Mesendoderm (in vitro differentiated cells): ENCODE measurements at regions not wholly inside any gene's neighbourhood (a gene's known extent, or its start where the extent isn't known, plus 50 kb on each side); places are given as distances from the start of the nearest gene placed in this dataset.

ENCODE experiments used
- DNase-seq: peaks from one replicate; pipeline ENCODE4 v3.0.0; 2013
- H2AK5ac ChIP-seq: 2 replicates; pipeline ENCODE4 v1.6.1; 2013; ENCODE audit warnings: low read length, inconsistent platforms
- H2BK120ac ChIP-seq: 2 replicates; pipeline ENCODE4 v1.6.1; 2013; ENCODE audit warnings: low read depth, mild to moderate bottlenecking, low read length, moderate library complexity, mixed read lengths
- H2BK15ac ChIP-seq: replicated peaks from 2 replicates; pipeline ENCODE4 v1.6.1; 2013; ENCODE audit warnings: low read depth, mild to moderate bottlenecking, moderate library complexity
- H2BK5ac ChIP-seq: 2 replicates; pipeline ENCODE4 v1.6.1; 2013; ENCODE audit warnings: low read length, inconsistent platforms
- H3K18ac ChIP-seq: 2 replicates; pipeline ENCODE4 v1.6.1; 2013; ENCODE audit warnings: mild to moderate bottlenecking, low read length, mixed read lengths
- H3K23ac ChIP-seq: one replicate; pipeline ENCODE4 v1.6.1; 2013; ENCODE audit warnings: low read length
- H3K27ac ChIP-seq: 2 replicates; pipeline ENCODE4 v1.5.1; 2013; ENCODE audit warnings: low read depth, mild to moderate bottlenecking, inconsistent platforms, low read length, moderate library complexity
- H3K27me3 ChIP-seq: 2 replicates; pipeline ENCODE4 v1.6.1; 2013; ENCODE audit warnings: low read length, control low read depth, mild to moderate bottlenecking, inconsistent platforms; ENCODE audit not compliant: insufficient read depth, poor library complexity
- H3K36me3 ChIP-seq: 2 replicates; pipeline ENCODE4 v1.6.1; 2013; ENCODE audit warnings: low read length, inconsistent platforms; ENCODE audit not compliant: control insufficient read depth, insufficient read depth
- H3K4ac ChIP-seq: one replicate; pipeline ENCODE4 v1.6.1; 2013; ENCODE audit warnings: low read depth, mild to moderate bottlenecking, low read length, moderate library complexity
- H3K4me1 ChIP-seq: 2 replicates; pipeline ENCODE4 v1.6.1; 2013; ENCODE audit warnings: low read depth, low read length, inconsistent platforms; ENCODE audit not compliant: control insufficient read depth
- H3K4me2 ChIP-seq: 2 replicates; pipeline ENCODE4 v1.6.1; 2013; ENCODE audit warnings: low read length
- H3K4me3 ChIP-seq: 2 replicates; pipeline ENCODE4 v1.5.1; 2013; ENCODE audit warnings: mild to moderate bottlenecking, low read length
- H3K56ac ChIP-seq: one replicate; pipeline ENCODE4 v1.6.1; 2013; ENCODE audit warnings: low read length
- H3K79me1 ChIP-seq: 2 replicates; pipeline ENCODE4 v1.6.1; 2013; ENCODE audit warnings: low read length, inconsistent platforms
- H3K79me2 ChIP-seq: 2 replicates; pipeline ENCODE4 v1.6.1; 2013; ENCODE audit warnings: mild to moderate bottlenecking, low read length; ENCODE audit not compliant: control insufficient read depth, insufficient read depth
- H3K9ac ChIP-seq: 2 replicates; pipeline ENCODE4 v1.6.1; 2013; ENCODE audit warnings: low read length, inconsistent platforms
- H4K5ac ChIP-seq: one replicate; pipeline ENCODE4 v1.6.1; 2013; ENCODE audit warnings: low read length
- H4K8ac ChIP-seq: one replicate; pipeline ENCODE4 v1.6.1; 2013; ENCODE audit warnings: low read depth, mild to moderate bottlenecking, control low read depth, low read length, moderate library complexity
- WGBS: extraction: QIAGEN DNeasy Blood & Tissue Kit; methylation state at CpG from one replicate; pipeline ENCODE4 v1.1.7; 2013; ENCODE audit warnings: low lambda C conversion rate, missing lambda C conversion rate; ENCODE audit not compliant: insufficient coverage; ENCODE audit errors: extremely low coverage; 5-methylcytosine and 5-hydroxymethylcytosine counted together

DNA sequence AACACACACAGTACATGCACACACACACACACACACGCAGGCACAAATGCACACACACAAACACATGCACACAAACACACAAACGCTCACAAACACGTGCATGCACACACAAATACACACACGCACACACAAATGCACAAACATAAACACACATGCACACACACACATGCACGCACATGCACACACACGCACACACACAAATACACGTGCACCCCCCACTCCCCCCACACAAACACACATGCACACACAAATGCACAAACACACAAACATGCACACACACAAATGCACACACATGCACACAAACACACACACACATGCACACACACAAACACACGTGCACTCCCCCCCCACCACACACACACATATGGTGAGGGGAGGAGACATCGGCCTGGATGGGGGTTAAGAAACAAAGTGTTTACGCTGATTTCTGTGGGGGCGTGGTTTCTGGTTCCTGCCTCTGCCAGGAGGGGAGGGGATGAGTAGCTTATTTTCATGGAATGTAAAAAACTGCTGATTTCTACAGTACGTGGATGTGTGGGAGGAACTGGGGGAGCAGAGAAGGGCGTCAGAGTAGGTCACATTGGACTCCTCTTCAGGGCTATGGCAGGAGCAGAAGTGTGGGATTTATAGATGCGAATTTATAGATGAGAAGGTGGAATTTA, 607.2 kb downstream of the QKI start:
- H3K4me3 ChIP-seq = no peak overlapping the region
- DNase-seq = no peak
- no peak overlapping the region for H3K23ac ChIP-seq
- H3K4ac ChIP-seq = no peak overlapping the region
- no peak overlapping the region for H3K27ac ChIP-seq
- no peak overlapping the region for H3K4me2 ChIP-seq
- H2AK5ac ChIP-seq = no peak overlapping the region
- no peak overlapping the region for H4K8ac ChIP-seq
- no peak overlapping the region for H3K9ac ChIP-seq
- H3K27me3 ChIP-seq = no peaks in the 10 kb centered on the region
- no CpG with 5 or more reads among the region's 14 CpGs for WGBS
- H3K79me2 ChIP-seq = no peaks in the 10 kb centered on the region
- no peak overlapping the region for H3K18ac ChIP-seq
- no peak overlapping the region for H4K5ac ChIP-seq
- no peaks in the 10 kb centered on the region for H3K36me3 ChIP-seq
- H3K4me1 ChIP-seq = no peaks in the 10 kb centered on the region
- H2BK15ac ChIP-seq = no peak overlapping the region
- H3K79me1 ChIP-seq = no peaks in the 10 kb centered on the region
- no peak overlapping the region for H2BK120ac ChIP-seq
- H3K56ac ChIP-seq = no peak overlapping the region
- H2BK5ac ChIP-seq = no peak overlapping the region

DNA sequence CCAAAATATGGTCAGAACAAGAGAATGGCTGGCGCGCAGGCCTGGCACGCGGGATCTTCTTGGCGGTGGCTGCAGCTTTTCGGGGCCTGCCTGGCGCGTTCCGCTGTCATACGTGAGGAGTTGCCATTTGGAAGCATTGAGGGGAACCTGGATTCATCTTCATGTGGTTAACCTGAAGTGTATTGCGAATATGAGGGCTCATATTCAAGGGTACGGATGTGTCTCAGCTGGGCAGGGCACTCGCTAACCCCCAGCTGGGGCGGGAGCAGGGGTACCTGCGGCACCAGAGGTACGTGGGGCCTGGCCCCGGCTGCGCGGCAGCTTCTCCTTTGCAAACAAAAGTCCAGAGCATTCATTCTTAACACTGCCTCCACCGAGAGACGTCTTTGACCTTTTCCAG, 605.6 kb downstream of the QKI start:
- H2BK5ac ChIP-seq = no peak overlapping the region
- no peak overlapping the region for H3K4ac ChIP-seq
- H3K4me2 ChIP-seq = no peak overlapping the region
- no peak overlapping the region for H3K56ac ChIP-seq
- no peak overlapping the region for H2AK5ac ChIP-seq
- no peak overlapping the region for H3K18ac ChIP-seq
- H2BK120ac ChIP-seq = no peak overlapping the region
- no peaks in the 10 kb centered on the region for H3K79me2 ChIP-seq
- no peaks in the 10 kb centered on the region for H3K36me3 ChIP-seq
- no peak overlapping the region for H4K8ac ChIP-seq
- H3K23ac ChIP-seq = no peak overlapping the region
- no peak for DNase-seq
- no CpG with 5 or more reads among the region's 21 CpGs for WGBS
- H3K9ac ChIP-seq = no peak overlapping the region
- H3K79me1 ChIP-seq = no peaks in the 10 kb centered on the region
- H3K4me3 ChIP-seq = no peak overlapping the region
- H3K27ac ChIP-seq = no peak overlapping the region
- no peak overlapping the region for H4K5ac ChIP-seq
- H3K27me3 ChIP-seq = no peaks in the 10 kb centered on the region
- no peaks in the 10 kb centered on the region for H3K4me1 ChIP-seq
- no peak overlapping the region for H2BK15ac ChIP-seq

DNA sequence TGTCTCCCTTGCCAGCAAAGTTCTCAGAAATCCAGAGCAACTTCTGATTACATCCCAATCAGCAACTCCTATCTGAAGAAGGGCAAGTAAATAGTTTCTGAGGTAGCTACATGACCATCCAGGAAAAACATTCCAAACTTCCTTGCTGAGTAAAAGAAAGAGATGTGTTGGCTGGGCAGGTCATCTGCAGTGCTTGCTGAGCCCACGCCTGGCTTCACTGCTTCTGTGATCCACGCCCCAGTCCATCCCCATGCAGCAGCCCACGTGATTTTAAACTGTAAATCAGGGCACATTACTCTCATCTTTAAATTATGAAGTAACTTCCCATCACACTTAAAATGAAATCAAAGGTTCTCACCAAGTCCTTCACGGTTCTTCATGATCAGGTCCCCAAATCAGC, 603.6 kb downstream of the QKI start:
- no CpG with 5 or more reads among the region's 4 CpGs for WGBS

DNA sequence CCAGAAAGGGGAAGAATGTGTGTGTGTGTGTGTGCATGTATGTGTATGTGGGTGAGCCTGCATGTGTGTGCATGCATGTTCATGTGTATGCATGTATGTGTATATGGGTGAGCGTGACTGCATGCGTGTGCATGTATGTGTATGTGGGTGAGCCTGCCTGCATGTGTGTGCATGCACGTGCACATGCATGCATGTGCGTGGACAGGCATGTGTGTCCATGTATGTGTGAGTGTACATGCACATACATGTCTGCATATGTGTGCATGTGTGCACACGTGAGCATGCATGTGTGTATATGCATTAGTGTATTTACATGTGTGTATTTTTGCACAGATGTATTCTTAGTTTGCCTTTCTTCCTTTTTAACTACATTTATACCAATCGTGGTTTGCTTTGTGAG, 601.5 kb downstream of the QKI start:
- no peak overlapping the region for H3K4ac ChIP-seq
- no peak overlapping the region for H4K5ac ChIP-seq
- no peaks in the 10 kb centered on the region for H3K4me1 ChIP-seq
- H3K36me3 ChIP-seq = no peaks in the 10 kb centered on the region
- DNase-seq = no peak
- H2BK5ac ChIP-seq = no peak overlapping the region
- no peak overlapping the region for H3K27ac ChIP-seq
- H2BK15ac ChIP-seq = no peak overlapping the region
- no peak overlapping the region for H3K9ac ChIP-seq
- no peaks in the 10 kb centered on the region for H3K79me2 ChIP-seq
- H3K18ac ChIP-seq = no peak overlapping the region
- no peaks in the 10 kb centered on the region for H3K79me1 ChIP-seq
- H3K27me3 ChIP-seq = no peaks in the 10 kb centered on the region
- no peak overlapping the region for H4K8ac ChIP-seq
- H2AK5ac ChIP-seq = no peak overlapping the region
- H3K56ac ChIP-seq = no peak overlapping the region
- no peak overlapping the region for H3K23ac ChIP-seq
- no peak overlapping the region for H2BK120ac ChIP-seq
- no peak overlapping the region for H3K4me3 ChIP-seq
- WGBS = no CpG with 5 or more reads among the region's 6 CpGs
- no peak overlapping the region for H3K4me2 ChIP-seq

More for the DNA sequence above, 603.6 kb downstream of the QKI start:
- Histone ChIP-seq H3K18ac (no peak overlapping the region), H4K8ac (no peak overlapping the region), H3K27me3 (no peaks in the 10 kb centered on the region), H2BK15ac (no peak overlapping the region), H3K9ac (no peak overlapping the region), H3K4me1 (no peaks in the 10 kb centered on the region), H3K4ac (no peak overlapping the region), H3K27ac (no peak overlapping the region), H2AK5ac (no peak overlapping the region), H3K79me2 (no peaks in the 10 kb centered on the region), H3K4me3 (no peak overlapping the region), H2BK5ac (no peak overlapping the region), H3K56ac (no peak overlapping the region), H3K4me2 (no peak overlapping the region), H4K5ac (no peak overlapping the region), H2BK120ac (no peak overlapping the region), H3K36me3 (no peaks in the 10 kb centered on the region), H3K79me1 (no peaks in the 10 kb centered on the region), H3K23ac (no peak overlapping the region)
- no peak for DNase-seq

DNA sequence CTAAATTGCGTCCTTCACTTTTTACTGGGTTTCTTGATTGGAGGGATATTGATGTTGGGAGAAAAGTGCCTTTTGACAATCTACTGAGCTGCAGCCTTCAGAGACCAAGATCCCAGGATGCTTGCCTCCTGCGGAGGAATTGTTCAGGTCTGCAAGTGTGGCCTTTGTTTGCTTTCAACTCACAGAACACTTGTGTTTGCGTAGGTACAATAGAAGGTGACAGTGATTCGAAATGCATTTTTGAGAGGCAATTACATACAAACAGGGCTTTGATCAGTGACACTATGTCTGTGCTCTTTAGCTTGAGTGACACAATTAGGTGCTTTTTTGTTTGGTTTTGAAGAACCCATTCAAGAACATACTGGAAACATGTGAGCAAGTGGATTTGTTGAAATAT, 600.6 kb downstream of the QKI start:
- H3K4me1 ChIP-seq = no peaks in the 10 kb centered on the region
- no peak overlapping the region for H2BK15ac ChIP-seq
- WGBS = no CpG with 5 or more reads among the region's 4 CpGs
- no peak overlapping the region for H3K9ac ChIP-seq
- no peaks in the 10 kb centered on the region for H3K36me3 ChIP-seq
- no peak for DNase-seq
- no peaks in the 10 kb centered on the region for H3K27me3 ChIP-seq
- H2AK5ac ChIP-seq = no peak overlapping the region
- H3K79me1 ChIP-seq = no peaks in the 10 kb centered on the region
- no peak overlapping the region for H4K5ac ChIP-seq
- no peak overlapping the region for H3K4me3 ChIP-seq
- H2BK5ac ChIP-seq = no peak overlapping the region
- no peak overlapping the region for H3K27ac ChIP-seq
- no peak overlapping the region for H3K23ac ChIP-seq
- H3K4me2 ChIP-seq = no peak overlapping the region
- no peak overlapping the region for H3K18ac ChIP-seq
- no peak overlapping the region for H2BK120ac ChIP-seq
- H3K4ac ChIP-seq = no peak overlapping the region
- no peak overlapping the region for H4K8ac ChIP-seq
- no peaks in the 10 kb centered on the region for H3K79me2 ChIP-seq
- no peak overlapping the region for H3K56ac ChIP-seq
